HG03025 (cell line): ENCODE measurements at regions not wholly inside any gene's neighbourhood (a gene's known extent, or its start where the extent isn't known, plus 50 kb on each side); places are given as distances from the start of the nearest gene placed in this dataset.

Experiments
- ATAC-seq: cut with Tn5 transposase; IDR thresholded peaks from one replicate; pipeline ENCODE4 v1.9.1; 2021; ENCODE audit warnings: mild to moderate bottlenecking, moderate library complexity; ENCODE audit not compliant: unreplicated experiment, low FRiP score

DNA sequence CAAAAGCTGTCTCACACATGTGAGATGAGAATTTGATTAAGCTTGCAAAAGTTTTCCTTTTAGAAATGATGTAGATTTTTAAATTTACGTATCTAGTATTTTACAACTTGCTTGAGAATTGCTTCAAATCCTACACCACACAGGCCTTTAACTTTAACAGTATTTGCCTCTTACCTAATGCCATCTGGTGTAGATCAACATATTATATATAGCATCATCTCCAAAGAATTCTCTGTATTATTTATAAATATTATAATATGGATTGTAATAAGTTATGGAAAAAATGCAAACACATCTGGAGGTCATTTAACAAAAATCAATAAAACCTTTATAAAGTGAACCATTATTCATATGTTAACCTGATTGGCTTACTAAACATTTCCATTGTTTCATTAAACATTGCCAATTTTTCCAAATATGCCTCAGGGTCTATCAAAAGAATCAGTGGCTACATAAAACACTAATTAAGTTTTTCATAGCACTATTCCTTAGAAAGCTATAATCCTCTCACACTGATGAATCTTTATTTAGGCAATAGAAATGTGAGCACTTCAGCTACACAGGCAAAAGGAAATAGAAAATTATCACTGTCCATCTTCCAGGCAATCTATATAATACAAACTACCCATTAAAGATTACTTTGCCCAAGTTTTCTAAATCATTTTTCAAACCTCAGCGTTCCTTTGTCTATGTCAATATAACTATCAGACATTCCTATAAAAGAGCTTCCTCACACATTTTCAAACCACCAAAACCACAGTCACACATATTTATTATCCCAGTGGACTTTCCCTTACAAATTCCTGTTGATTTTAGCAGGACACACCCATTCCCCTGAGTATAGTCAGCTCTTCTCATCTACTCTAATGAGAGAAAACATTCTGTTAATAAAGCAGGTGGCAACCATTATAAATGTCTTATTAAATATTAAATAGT is 83.5 kb upstream of the INTU start:
- no peak for ATAC-seq

DNA sequence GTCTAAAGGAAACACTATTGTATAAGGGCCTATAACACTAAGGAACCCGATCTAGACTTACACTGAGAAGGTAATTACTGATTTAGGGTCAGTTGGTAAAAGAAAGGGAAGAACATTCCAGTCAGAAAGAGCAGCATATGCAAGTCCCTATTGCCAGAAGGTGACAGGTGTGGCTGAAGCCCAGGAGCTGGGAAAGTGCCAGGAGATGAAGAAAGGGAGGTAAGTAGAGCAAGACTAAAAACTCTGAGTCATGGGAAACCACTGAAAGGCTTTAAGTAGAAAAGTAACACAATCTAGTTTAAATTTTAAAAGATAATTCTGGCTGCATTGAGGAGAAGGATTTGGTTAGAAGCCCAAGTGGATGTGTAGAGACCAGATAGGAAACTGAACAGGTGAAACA is 77.7 kb upstream of the INTU start:
- ATAC-seq, result no peak

DNA sequence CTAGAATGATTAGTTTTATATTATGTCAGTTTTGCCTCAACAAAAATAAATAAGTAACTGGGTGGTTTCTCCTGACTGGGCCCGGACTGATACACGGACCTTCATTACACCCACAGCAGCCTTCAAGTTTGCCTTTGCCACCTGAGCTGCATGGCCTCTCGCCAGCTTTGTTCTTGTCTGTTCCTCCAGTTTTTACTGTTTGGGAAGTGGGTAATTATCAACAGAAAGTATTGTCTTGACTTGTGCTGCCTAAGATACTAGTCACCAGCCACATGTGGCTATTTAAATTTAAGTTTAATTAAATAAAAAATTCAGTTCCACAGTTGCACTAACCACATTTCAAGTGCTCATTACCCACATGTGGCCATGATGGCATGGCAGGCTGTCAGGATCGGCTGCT is 74.7 kb upstream of the INTU start:
- no peak for ATAC-seq

DNA sequence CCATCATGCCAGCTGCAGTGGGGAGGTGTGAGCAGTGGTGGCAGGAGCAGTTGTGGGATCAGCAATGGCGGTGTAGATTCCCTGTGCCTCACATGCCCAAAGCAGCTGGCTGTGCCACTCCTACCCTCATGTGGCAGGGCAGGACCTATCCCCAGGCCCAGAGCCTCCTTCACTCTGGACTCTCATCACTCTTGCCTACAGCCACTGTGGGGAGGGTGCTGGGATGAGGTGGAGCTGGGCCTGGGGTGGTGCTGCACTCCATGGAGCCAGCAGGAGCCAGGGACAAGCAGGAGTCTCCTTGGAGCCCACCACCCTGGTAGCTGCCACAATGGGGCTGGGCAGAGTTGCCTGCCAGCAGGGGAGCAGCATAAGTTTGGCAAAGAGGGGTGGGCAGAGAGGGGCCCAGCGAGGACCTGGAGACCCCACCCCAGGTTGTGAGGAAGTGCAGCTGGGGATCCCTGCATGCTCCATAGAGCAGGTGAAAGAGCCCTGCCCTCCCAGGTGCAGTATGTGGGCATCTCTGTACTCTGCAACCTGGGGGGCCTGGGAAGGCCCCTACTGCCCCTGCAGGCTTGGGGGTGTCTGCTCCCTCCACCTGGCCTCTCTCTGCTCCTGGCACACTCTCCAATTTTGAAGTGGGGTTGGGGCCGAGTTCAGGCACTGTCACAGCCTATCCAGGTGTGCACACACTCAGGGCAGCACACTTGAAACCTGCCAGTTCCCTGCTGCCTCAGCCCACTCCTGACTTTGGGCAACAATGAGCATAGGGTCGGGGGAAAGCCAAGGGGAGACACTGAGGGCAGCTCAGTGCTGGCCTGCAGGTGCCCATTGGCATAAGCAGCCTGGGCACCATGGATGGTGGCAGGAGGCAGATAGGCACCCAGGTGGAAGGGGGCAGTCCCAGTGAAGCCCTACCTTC is 74.0 kb upstream of the INTU start:
- no peak for ATAC-seq

DNA sequence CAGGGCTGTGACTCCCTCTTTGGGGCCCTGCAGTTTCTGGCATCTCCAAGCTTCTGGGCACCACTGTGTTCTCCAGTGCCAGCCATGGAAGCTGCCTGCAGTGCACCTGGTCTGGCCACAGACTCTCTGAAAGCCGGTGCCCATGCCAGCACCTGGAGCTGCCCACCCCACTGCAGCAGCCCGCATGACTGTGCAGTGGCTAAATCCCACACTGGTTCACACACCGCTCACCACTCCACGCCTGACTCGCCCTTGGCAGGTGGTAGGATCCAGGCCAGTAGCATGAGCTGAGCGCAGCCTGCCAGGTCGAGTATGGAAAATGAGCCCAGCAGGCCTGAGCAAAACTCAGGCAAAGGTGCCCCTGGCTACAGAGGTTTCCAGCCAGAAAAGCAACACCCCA is 72.8 kb upstream of the INTU start:
- ATAC-seq, result no peak

DNA sequence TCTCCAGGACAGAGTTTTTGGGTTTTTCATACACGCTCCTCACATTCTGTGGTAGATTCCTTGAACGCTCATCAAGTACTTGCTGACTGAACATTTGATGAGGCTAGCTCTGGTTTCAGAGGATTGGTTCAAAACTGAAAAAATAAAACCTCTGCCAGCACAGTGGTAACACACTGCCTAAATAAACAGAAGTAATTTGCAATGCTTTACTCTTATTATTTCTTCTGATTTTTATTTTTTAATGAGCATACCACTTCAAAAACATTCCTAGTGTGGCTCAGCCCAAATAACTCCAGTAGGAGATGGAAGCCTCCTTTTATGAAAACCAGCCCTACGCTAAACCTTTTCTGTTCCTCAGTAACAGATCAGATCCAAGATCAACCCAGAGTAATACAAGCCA is 72.0 kb upstream of the INTU start:
- ATAC-seq, result no peak

DNA sequence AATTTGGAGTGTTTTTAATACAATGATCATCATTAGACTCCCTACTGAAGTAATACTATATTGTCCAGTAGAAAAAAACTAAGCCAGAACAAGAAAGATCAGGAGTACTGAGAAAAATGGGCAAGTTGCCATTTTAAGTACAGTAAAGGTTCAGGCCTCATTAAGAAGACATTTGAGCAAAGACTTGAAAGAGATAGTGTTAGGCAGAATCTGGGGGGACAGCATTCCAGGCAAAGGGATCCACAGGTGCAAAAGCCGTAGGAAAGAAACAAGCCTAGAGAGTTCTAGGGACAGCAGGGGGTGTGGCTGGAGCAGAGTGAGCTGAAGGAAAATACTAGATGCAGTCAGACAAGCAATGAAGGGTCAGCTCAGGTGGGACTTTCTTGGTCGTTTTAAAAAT is 58.1 kb upstream of the INTU start:
- no peak for ATAC-seq

DNA sequence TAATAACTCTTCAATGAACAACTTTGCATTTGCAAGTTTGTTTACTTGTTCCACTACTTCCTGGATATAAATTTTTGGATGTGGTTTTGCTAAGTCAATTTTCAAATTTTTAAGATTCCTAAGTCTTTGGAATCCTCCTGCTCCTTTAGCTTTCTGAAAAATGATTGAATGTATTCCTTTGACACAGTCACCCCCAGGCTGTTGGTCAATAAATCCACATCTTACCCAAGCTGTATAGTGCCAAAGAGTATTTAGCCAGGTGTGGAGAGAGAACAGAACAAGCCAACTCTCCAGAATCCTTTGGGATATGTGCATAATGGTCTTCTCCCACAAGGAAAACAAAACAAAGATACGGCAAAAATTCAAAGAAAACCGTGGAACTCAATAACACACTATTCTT is 56.9 kb upstream of the INTU start:
- no peak for ATAC-seq

DNA sequence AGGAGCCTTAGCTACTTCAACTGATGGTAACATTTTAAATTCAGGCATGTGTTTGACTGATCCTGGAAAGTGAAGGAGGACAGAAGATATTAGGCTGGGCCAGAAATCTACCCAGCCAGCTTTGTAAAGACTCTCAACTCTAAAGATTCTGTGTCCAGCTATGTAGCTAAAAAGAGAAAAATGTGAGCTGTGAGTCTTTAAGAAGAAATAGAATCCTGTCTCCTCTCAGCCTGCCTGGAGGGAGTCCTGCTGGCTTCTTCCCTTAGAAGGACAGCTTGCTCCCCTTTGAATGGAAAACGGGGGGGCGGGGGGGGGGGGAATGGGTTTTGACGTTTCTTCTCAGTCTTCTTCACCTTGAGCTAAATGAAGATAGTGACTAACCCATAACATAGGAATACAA is 54.3 kb upstream of the INTU start:
- no peak for ATAC-seq

DNA sequence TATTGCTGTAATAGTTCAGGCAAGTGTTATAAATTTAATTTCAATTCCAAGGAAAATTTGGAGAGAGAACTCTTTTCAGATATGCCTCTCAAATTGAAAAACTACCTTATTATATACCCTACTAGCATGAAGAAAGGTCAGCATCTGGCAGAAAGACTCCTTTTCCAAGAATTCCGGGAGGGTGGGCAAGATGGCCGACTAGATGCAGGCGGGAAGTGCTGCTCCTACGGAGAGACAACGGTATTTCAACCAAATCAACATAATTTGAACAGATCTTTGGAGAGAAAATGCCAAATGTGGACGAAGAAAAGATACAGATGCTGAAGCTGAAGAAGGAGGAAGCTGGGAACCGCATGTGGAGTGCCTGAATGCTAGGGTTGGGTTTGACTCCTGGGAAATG is 53.8 kb upstream of the INTU start:
- no peak for ATAC-seq

DNA sequence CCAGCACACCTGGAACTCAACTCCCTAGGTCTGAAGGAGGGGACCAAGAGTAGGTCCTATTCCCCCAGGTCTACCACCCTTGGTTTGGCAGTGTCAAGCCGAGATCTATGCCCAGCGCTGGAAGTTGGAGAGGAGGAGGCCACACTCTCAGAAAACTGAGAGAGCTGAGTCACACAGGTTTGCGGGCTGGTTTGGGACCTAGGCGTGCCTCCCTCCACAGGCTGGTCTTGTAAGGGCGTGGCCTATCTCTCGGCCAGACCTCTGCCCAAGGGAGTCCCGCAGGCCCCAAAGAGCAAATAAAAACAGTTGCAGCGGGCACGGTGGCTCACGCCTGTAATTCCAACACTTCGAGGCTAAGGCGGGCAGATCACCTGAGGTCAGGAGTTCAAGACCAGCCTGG is 52.9 kb upstream of the INTU start:
- ATAC-seq, result no peak

DNA sequence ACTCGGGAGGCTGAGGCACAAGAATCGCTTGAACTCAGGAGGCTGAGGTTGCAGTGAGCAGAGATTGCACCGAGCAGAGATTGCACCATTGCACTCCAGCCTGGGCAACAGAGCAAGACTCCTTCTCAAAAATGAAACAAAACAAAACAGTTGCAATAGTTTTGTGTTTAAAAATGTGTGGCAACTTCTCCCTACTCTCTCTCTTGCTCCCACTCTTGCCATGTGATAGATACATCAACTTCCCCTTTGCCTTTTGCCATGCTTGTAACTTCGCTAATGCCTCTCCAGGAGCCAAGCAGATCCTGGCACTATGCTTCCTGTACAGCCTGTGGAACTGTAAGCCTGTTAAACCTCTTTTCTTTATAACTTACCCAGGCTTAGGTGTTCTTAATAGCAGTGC is 52.5 kb upstream of the INTU start:
- no peak for ATAC-seq

DNA sequence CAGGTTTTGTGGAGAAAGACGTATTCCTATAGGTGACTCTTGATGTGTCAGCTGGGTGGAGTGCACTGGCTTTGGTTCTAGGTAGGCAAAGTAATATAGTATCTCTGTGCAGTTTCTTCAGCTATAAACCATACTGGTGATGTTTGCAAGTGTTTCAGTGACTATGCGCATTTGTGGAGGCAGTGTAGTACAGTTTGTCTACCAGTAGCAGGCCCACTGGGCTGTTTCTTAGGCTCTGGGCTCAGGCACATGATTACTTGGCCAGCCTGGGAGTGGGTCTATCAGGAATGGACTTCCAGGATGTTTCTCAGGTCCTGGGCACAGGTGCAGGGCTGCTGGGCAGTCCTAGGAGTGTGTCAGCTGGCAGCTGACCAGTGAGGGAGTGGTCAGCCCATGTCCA is 51.9 kb upstream of the INTU start:
- no peak for ATAC-seq
